GM20000 (cell line): ENCODE measurements at regions not wholly inside any gene's neighbourhood (a gene's known extent, or its start where the extent isn't known, plus 50 kb on each side); places are given as distances from the start of the nearest gene placed in this dataset.

Experiments used
- DNase-seq: peaks from one replicate; pipeline ENCODE4 v3.0.0; 2012; ENCODE audit warnings: low spot score
- TF ChIP-seq, protein P1 (sequence below): IDR thresholded peaks from 2 replicates; pipeline ENCODE4 v1.5.1; 2012; ENCODE audit warnings: mild to moderate bottlenecking, control low read depth; ENCODE audit errors: extremely low read depth, missing control alignments

GRCh38 chr2:236393101-236393500 lies 128.9 kb upstream of the ASB18 start:
- TF ChIP-seq, protein P1, sequence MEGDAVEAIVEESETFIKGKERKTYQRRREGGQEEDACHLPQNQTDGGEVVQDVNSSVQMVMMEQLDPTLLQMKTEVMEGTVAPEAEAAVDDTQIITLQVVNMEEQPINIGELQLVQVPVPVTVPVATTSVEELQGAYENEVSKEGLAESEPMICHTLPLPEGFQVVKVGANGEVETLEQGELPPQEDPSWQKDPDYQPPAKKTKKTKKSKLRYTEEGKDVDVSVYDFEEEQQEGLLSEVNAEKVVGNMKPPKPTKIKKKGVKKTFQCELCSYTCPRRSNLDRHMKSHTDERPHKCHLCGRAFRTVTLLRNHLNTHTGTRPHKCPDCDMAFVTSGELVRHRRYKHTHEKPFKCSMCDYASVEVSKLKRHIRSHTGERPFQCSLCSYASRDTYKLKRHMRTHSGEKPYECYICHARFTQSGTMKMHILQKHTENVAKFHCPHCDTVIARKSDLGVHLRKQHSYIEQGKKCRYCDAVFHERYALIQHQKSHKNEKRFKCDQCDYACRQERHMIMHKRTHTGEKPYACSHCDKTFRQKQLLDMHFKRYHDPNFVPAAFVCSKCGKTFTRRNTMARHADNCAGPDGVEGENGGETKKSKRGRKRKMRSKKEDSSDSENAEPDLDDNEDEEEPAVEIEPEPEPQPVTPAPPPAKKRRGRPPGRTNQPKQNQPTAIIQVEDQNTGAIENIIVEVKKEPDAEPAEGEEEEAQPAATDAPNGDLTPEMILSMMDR: no peak
- no peak for DNase-seq

- no peak for DNase-seq
- TF ChIP-seq, protein P1: no peak
These were observed 129.4 kb upstream of the ASB18 start for GRCh38 chr2:236393581-236393980.

DNA sequence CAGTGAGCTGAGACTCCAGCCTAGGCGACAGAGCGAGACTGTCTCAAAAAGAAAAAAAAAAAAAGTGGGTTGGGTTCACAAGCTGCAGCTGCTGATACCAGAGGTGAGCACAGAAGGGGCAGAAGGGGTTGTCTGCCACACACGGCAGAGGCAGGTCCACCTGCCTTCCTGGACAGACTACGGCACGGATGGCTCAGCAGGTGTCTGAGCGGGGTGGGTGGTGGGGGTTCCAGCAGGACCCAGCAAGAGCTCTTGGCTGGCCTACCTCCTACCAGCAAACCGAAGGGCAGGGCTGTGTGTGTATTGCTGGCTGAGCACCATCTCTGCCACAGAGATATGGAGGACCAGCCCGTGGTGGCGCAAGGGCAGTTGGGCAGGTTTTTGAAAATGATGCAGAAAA lies 130.4 kb upstream of the ASB18 start:
- DNase-seq: no peak
- TF ChIP-seq, protein P1: no peak

DNA sequence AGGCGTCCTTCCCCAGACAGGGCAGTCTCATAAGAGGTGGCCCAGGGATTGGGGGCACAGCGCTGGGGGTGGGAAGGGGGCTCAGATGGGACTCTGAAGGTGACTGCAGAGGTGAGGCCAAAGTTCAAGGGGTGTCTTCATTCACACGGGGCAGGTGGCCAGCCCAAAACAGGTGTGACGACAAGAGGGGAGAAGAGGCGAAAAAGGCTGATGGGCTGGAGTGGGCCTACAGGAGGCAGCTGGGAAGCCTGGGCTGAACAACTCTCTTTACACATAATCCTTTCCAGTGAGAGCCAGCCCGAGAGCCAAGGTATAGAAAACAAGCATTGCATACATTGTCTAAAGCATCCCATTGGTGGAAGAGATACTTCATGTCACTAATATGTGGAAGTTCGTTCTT lies 130.9 kb upstream of the ASB18 start:
- TF ChIP-seq, protein P1: no peak
- no peak for DNase-seq

- TF ChIP-seq, protein P1: no peak
- DNase-seq: no peak
These were observed 132.7 kb upstream of the ASB18 start for GRCh38 chr2:236396818-236397350.

- TF ChIP-seq, protein P1: no peak
- DNase-seq: no peak
These were observed 133.5 kb upstream of the ASB18 start for GRCh38 chr2:236397681-236398080.

GRCh38 chr2:236399409-236399808 lies 135.2 kb upstream of the ASB18 start:
- TF ChIP-seq, protein P1: no peak
- DNase-seq: no peak
